ENCODE measurements at regions not wholly inside any gene's neighbourhood (a gene's known extent, or its start where the extent isn't known, plus 50 kb on each side); places are given as distances from the start of the nearest gene placed in this dataset.
"Not testable (repeated sequence)": the region's sequence is repeated elsewhere in the genome, so short reads cannot be mapped to it uniquely, and the experiment has no call there.

DNA sequence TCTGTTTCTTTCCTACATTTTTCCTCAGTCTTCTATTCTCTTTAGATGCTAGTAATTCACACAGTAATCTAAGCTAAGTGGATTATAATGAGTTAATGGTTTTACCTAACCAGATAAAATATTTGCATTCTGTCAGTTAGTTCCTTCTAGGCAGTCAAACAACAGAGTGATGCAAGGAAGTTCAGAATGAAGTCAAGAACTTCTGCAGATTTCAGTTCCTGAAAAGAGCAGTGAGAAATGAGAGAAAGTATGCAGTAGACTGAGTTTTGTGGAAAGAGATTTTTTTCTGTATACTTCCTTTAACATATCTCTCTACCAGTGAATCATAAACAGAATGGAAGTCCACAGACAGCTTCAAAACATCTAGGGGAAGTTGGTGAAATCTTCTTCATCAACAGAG lies 774.0 kb upstream of the POU3F4 start:
- DNase-seq, result no peak

DNA sequence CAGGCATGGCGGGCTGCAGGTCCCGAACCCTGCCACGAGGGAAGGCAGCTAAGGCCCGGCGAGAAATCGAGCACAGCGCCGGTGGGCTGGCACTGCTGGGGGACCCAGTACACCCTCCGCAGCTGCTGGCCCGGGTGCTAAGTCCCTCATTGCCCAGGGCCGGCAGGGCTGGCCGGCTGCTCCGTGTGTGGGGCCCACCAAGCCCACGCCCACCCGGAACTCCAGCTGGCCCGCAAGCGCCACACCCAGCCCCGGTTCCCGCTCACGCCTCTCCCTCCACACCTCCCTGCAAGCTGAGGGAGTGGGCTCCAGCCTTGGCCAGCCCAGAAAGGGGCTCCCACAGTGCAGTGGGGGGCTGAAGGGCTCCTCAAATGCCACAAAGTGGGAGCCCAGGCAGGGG lies 769.8 kb upstream of the POU3F4 start:
- not testable (repeated sequence) for DNase-seq

DNA sequence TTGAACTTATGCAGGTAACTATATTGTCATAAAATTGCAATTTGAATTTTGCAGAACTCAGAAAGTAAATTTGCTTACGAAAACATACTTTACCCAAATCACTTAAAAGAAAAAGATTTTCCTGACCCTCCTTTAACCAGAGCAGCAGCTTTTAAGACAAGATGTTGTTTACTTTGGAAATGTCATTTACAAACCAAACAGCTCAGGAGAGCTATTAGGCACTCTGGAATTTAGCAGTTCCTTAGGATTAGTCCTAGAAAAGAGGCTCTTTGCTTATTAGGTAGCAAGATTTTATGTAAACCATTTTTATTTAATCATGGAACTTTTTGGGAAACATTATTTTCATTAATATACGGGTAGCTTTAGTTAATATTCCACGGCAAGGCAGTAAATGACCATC lies 765.7 kb upstream of the POU3F4 start:
- no peak for DNase-seq

DNA sequence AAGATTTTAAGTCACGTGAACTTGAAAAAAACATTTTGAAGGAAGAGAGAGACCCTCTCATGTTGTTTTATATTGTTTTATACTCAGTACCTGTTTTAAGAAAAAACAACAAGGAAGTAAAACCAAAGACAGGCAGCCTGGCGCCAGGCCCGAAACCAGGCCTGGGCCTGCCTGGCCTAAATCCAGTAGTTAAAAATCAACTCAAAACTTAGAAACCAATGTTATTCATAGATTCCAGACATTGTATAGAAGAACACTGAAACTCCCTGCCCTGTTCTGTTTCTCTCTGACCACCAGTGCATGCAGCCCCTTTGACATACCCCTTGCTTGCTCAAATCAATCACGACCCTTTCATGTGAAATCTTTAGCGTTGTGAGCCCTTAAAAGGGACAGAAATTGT lies 762.4 kb upstream of the POU3F4 start:
- not testable (repeated sequence) for DNase-seq

DNA sequence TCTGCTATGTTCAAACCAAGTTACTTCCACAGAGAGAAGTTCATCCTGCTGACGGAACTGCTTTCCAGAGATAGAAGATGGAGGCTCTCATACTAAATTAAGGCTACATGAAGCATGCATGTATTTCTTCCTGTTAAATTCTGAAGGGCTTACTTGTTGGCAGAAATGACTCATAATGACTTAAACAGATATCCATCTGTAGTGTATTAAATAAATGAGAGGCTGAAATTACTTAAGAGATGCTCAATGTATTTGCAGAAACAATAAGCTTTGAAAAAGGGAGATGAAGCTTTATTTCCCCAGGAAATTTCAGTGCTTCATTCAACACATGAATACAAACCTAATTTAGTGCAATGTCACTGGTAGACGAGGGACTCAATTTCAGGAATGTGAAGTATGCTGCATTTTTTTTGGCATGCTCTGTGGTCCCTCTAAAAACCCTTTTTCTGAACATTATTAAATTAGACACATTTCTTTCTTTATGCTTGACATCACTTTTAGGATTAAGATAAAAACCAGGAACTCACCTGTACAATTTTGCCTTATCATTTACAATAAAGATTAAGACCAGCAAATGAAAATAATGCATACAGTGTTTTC lies 759.1 kb upstream of the POU3F4 start:
- DNase-seq, result no peak

DNA sequence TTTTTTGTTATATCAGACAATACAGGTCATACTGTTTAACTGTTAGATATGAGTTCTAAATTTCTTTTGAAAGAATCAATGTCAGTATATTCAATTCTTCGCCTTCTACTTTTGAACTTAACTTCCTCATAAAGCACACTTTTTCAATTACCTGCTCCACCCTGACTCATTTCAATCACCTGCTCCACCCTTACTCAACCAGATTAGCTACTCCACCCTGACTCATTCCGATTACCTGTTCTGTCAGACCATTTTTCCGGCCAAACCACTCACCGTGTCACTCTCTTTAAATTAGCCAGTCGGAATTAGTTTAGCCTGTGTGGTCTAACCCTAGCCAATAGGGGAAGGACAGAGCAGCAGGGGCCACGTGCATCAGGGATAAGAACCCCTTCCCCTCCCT lies 751.8 kb upstream of the POU3F4 start:
- DNase-seq, result no peak

DNA sequence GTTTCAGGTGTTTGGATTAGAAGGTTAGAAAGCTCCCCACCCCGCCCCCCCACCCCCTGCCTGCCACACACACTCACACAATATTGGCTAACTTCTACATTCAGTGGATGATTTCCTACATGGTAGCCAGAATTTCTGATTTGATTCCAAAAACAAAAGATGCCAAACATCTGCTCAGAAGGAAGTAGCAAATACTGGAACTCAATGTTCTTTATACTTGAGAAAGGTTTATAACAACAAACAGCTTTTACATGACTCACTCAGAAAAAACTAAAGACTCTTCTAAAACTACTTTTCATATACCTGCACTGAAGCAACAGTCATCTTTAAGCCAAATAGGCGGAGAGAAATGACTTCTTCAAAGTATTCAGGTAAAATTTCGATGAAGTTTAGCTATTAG lies 750.5 kb upstream of the POU3F4 start:
- DNase-seq, result no peak

DNA sequence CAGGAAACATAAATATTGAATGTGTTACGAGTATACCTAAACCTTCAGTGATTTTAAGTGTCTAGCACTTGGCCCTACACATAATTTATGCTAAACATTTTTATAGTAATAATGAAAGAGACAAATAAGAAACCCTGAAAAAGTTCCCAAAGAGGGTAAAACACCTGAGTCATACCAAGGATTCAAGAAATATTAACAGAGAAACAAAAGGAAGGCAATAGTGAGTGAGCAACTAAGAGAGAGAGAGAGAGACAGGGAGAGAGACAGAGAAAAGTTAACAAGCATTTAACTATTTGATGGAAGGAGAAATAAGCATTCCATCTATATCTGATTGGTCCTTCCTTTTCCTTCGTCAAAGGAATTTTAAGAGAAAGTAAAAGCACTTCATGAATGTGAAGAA lies 743.6 kb upstream of the POU3F4 start:
- DNase-seq, result no peak

DNA sequence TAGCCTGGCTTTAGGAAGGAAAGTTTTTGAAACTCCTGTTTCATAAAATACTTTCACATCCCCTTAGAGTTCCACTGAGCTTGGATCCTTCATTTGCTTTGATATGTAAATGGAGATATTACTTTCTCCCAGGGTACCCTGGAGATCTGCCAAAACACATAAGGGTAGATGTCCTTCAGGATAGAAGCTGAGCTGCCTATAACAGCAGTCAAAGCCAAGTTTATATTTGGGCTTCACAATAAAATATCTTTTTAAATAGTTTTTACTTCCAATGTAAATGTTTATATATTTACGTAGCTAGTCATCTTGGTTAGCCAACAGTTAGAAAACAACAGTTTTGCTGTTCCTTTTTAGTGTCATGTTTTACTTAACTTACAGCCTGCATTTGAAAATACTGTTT lies 742.3 kb upstream of the POU3F4 start:
- no peak for DNase-seq

DNA sequence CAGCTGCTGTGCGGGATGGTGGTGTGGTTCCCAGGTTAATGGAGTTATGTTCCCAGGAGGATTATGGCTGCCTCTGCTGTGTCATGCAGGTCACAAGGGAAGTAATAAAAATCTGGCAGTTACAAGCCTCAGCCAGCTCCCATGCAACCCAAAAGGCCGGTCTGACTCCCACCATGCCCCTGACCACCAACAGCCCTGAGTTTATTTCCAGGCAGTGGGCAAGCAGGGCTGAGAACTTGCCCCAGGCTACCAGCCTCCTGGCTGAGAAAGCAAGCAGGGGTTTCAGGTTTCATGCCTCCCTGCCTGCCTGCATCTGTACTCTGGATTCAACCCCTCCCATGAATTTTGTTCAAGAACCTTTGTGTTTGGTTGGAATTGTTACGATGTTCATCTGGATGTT lies 732.7 kb upstream of the POU3F4 start:
- no peak for DNase-seq

DNA sequence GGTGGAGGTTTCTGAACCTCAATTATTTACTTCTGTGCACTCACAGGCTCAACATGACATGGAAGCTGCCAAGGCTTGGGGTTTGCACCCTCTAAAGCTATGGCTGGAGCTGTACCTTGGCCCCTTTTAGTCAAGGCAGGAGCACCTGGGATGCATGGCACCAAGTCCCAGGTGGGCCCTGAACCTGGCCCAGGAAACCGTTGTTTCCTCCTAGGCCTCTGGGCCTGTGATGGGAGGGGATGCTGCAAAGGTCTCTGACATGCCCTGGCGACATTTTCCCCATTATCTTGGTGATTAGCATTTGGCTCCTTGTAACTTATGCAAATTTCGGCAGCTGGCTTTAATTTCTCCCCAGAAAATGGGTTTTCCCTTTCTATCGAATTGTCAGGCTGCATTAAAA lies 726.1 kb upstream of the POU3F4 start:
- no peak for DNase-seq

DNA sequence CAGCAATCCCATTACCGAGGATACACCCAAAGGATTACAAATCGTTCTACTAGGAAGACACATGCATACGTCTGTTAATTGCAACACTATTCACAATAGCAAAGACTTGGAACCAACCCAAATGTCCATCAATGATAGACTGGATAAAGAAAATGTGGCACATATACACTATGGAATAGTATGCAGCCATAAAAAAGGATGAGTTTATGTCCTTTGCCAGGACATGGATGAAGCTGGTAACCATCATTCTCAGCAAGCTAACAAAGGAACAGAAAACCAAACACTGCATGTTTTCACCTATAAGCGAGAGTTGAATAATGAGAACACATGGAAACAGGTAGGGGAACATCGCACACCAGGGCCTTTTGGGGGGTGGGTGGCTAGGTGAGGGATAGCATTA lies 695.2 kb upstream of the POU3F4 start:
- DNase-seq, result not testable (repeated sequence)

DNA sequence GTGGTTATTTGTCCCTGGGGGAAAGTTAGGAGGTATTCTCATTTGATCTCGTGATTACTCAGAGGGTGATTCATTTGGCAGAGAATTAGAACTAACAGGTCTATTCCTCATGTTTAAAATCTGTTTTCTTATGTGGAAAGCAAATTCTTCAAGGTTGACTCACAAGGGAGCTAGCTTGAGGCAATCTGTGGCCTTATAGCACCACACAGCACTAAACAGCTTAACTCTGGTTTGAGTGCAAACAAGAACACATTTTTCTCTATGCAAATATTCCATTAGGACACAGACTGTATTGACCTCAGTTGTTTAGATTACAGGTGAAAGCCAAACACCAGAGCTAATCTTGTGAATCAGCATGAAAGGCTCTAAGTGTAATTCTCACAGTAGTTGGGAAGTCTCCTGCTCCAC lies 694.4 kb upstream of the POU3F4 start:
- DNase-seq, result no peak

DNA sequence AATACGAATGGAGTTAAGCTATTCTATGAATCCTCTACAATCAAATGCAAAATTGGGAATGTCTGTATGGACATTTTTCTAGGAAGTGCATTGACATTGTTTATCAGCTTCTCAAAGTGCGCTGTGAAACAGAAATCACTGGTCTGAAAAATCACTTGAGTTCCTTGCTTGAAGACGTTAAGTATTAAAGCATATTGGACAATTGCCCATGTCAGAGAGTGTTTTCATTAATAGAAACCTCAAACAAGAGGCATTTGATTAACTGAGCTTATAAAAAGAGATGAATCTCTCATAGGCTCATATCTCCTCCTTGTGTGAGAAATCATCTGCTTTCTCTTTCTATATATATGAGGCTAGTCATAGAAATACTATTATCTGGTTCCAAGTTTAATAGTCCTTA lies 692.1 kb upstream of the POU3F4 start:
- DNase-seq, result no peak

DNA sequence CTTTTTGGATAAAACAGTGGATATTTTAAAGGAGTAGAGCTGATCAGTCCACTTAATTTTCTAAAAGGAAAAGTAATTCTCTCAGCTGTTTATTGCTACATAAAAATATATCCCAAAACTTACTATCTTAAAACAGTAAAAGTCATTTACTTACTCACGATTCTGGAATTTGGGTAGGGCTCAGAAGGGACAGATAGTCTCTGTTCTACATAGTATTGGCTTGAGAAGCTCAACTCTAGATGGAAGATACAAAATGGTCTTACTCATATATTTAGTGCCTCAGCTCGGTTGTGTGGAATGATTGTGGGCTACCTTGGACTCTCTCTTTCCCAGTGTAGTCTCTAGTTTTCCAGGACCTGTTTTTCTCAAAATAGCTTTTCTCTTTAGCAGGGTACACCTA lies 691.5 kb upstream of the POU3F4 start:
- DNase-seq, result no peak

DNA sequence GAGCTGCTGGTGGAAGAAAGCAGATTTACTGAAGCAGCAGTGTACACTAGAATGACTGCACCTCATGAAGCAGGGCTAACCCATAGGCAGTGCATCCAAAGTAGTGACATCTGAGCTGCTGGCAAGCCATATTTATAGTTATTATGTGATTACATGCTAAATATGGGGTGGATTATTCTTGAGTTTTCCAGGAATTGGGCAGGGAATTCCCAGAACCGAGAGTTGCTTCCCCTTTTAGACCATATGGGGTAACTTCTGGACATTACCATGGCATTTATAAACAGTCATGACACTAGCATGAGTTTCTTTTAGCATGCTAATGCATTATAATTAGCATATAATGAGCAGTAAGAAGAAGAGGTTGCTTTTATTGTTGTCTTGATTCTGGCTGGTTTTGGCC lies 665.8 kb upstream of the POU3F4 start:
- DNase-seq, result no peak

DNA sequence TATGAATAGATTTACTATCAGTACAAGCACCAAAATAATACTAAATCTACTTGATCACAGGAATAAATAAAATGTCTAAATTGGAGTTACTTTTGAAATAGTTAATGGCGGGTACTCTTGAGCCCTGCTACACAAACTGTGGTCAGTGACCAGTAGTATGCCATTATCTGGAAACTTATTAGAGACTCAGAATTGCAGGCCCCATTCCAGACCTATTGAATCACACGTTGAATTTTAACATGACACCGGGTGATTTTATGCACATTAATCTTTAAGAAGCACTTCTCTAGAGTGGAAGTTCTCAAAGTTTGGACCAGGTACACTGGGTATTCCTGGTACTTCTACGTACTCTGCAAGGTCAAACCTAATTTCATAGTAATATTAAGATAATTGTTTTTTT lies 660.0 kb upstream of the POU3F4 start:
- no peak for DNase-seq

Data from suppressor macrophage treated with lipopolysaccharide for 1 hour (primary cell).